SIG-M5 treated with dmso at 0.1 percent for 504 hours (cell line): ENCODE measurements at regions not wholly inside any gene's neighbourhood (a gene's known extent, or its start where the extent isn't known, plus 50 kb on each side); places are given as distances from the start of the nearest gene placed in this dataset.
A peak's percentile ranks its signal among the peaks of the same experiment; 100 is the strongest.
"Not testable (repeated sequence)": the region's sequence is repeated elsewhere in the genome, so short reads cannot be mapped to it uniquely, and the experiment has no call there.

Experiments
- DNase-seq: peaks from one replicate; lab custom pipeline; 2025; ENCODE audit not compliant: unreplicated experiment; lab: John Stamatoyannopoulos, UW

- DNase-seq, result no peak
Observed at GRCh38 chr10:62694537-62695126, 109.9 kb upstream of the ADO start.

GRCh38 chr10:62696798-62697197, 107.7 kb upstream of the ADO start:
- DNase-seq, result no peak

DNA sequence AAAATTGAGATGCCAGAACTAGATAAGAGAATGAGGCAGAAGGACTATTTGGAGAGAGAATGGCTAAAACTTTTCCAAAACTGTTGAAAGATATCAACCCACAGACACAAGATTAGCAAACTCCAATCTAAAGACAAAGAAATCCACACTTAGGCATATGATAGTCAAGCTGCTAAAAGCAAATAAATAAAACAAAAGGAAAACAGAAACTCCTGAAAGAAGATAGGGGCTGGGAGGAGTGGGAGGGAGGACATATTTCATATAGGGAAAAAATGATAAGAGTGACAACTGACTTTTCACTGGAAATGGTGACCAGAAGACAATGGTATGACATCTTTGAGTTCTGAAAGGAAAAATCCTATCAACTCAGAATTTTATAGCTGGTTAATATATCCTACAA, 105.4 kb upstream of the ADO start:
- DNase-seq, result no peak

DNA sequence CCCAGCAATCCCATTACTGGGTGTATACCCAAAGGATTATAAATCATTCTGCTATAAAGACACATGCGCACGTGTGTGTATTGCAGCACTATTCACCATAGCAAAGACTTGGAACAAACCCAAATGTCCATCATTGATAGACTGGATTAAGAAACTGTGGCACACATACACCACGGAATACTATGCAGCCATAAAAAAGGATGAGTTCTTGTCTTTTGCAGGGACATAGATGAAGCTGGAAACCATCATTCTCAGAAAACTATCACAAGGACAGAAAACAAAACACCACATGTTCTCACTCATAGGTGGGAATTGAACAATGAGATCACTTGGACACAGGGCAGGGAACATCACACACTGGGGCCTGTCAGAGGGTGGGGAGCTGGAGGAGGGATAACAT, 100.4 kb upstream of the ADO start:
- DNase-seq, result not testable (repeated sequence)

DNA sequence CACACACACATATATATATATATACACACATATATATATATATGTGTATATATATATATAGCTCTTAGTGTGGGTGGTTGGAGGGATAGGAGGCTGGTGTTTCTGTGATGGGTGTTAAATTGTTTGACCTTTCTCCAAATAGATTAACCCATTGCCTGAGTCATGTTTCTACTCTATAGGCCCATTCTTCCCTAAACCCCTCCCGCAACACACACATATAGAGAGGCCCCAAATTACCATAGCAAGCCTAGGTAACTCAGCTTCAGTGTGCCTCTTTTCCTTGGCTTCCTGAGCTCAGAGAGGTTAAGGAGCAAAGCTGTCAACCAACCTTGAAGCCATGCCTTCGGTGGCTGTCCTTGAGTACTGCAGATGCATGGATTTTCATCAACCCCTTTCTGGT, 98.7 kb upstream of the ADO start:
- no peak for DNase-seq

- no peak for DNase-seq
Observed at GRCh38 chr10:62707810-62708209, 96.7 kb upstream of the ADO start.

- peak; percentile 11 for DNase-seq
Observed at GRCh38 chr10:62708569-62708968, 96.0 kb upstream of the ADO start.

GRCh38 chr10:62709200-62709599, 95.3 kb upstream of the ADO start:
- no peak for DNase-seq

- peak; percentile 83 for DNase-seq
Observed at GRCh38 chr10:62710182-62710581, 94.3 kb upstream of the ADO start.

DNA sequence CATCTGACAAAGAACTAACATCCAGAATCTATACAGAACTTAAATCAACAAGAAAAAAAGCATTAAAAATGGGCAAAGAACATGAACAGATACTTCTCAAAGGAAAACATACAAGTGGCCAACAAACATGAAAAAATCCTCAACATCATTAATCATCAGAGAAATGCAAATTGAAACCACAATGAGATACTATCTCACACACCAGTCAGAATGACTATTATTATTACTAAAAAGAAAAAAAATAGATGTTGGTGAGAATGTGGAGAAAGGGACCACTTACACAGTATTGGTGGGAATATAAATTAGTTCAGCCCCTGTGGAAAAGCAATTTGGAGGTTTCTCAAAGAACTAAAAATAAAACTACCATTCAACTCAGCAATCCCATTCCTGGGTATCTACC, 89.1 kb upstream of the ADO start:
- DNase-seq, result no peak

GRCh38 chr10:62718585-62718984, 85.9 kb upstream of the ADO start:
- DNase-seq, result no peak

- no peak for DNase-seq
Observed at GRCh38 chr10:62719061-62719460, 85.5 kb upstream of the ADO start.

GRCh38 chr10:62721687-62722086, 82.8 kb upstream of the ADO start:
- DNase-seq, result no peak

DNA sequence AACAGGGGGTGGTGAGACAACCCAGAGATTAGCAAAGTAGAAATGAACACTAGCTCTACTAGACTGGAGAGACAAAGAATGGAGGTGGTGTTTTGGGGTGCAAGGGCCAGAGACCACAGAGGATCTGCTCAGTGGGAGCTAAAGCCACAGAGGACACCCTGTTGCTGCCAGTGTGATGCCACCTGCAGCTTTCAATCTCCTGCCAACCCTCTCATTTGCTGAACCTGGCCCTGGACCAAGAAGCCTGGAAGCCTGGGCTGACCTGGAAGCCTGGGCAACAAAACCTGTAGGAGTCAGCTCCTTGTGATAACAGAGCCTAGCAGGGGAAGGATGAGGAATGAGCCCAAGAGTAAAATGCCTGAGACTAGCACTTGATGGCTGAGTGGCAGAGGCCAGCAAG, 81.1 kb upstream of the ADO start:
- DNase-seq, result no peak

GRCh38 chr10:62724465-62724864, 80.1 kb upstream of the ADO start:
- DNase-seq, result no peak

GRCh38 chr10:62726142-62726541, 78.4 kb upstream of the ADO start:
- DNase-seq, result no peak

- DNase-seq, result no peak
Observed at GRCh38 chr10:62726638-62727037, 77.9 kb upstream of the ADO start.

- no peak for DNase-seq
Observed at GRCh38 chr10:62727934-62728333, 76.6 kb upstream of the ADO start.

DNA sequence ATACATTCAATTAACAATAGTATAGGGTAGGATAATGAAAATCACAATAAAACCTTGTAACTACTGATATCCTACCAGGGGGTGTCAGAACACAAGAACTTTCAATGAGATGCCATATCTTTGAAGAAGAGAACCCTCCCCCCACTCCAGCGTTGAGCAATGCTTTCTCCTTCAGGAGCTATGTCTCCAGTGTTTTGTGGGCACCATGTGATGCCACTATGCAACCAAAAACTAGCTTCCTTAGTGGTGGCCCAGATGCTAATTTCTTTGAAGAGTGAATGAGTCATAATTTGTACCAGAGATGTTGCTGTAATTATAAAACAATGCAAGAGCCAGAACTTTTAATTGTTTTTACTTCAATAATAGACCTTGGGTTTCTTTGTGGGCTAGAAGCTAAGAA, 76.0 kb upstream of the ADO start:
- peak; percentile 30 for DNase-seq

- peak; percentile 21 for DNase-seq
Observed at GRCh38 chr10:62732841-62733653, 71.5 kb upstream of the ADO start.

DNA sequence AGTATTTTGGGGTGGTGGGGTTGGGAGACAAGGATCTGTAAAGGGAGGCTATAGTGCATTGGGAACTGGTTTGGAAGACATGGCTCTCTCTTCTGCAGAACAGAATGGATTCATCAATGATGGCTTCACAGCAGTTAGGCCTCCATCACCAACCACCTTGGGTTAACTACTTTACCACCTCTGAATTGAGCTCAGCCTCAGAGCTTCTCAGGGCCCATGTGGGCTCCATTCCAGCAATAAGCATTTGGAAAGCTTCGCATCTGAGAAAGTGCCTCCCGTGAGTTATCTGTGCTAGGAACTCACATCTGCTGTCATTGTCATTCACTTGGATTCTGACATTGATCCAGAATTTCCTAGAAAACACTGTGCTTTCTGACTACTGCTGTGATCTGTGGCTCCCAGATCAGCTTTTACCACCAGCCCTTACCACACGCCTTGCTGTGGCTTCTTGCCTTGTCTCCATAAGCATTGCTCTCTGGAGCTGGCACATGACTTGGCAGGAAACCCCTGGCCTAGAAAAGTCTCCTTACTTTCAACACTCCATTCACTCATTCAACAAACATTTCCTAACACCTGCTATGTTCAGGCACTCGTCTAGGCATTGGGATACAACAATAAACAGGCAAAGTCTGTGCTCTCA, 70.7 kb upstream of the ADO start:
- no peak for DNase-seq

DNA sequence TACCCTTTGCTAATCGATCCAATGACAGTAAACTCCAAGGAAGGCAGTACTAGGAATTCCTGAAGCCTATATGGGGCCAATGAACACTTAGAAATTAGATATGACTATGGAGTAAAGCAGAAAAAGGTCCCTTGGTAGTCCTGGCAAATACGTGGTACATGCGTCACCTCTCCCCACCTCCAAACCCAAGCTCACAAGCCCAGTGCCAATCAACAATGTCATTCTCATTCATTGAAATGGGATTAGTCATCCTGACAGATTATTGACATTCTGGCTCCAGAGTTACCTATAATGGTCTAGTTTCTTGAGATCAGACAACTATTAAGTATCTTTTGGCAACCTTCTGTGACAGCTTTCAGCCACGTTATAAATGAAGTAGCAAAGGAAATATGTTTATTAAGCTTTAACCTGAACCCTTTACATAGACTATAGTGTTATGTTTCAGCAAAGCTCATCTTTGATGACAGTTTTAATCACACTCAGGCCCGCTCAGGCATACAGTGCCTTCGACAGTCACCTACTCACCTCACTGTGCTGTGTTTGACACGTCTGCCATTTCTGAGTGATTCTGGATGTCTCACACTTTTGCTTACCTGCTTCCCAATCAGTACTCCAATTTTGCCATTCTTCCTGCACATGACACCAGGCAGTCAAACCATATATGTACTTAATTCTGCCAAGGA, 69.6 kb upstream of the ADO start:
- DNase-seq, result no peak
